ENCODE measurements at regions not wholly inside any gene's neighbourhood (a gene's known extent, or its start where the extent isn't known, plus 50 kb on each side); places are given as distances from the start of the nearest gene placed in this dataset.
"Not testable (repeated sequence)": the region's sequence is repeated elsewhere in the genome, so short reads cannot be mapped to it uniquely, and the experiment has no call there.

GRCh38 chr15:37416103-37416502 lies 315.8 kb upstream of the MEIS2 start:
- DNase-seq (ENCODE audit: low spot score): no peak

- DNase-seq (ENCODE audit: low spot score): peak; percentile 35
Measured at GRCh38 chr15:37425541-37425940, 325.2 kb upstream of the MEIS2 start.

GRCh38 chr15:37427393-37427792 lies 327.0 kb upstream of the MEIS2 start:
- not testable (repeated sequence) for DNase-seq (ENCODE audit: low spot score)

GRCh38 chr15:37446921-37447320 lies 346.6 kb upstream of the MEIS2 start:
- no peak for DNase-seq (ENCODE audit: low spot score)

GRCh38 chr15:37452498-37452897 lies 352.1 kb upstream of the MEIS2 start:
- no peak for DNase-seq (ENCODE audit: low spot score)

- no peak for DNase-seq (ENCODE audit: low spot score)
Measured at GRCh38 chr15:37480482-37480881, 380.1 kb upstream of the MEIS2 start.

- no peak for DNase-seq (ENCODE audit: low spot score)
Measured at GRCh38 chr15:37481126-37481525, 380.8 kb upstream of the MEIS2 start.

GRCh38 chr15:37483779-37484178 lies 383.4 kb upstream of the MEIS2 start:
- no peak for DNase-seq (ENCODE audit: low spot score)

- DNase-seq (ENCODE audit: low spot score): no peak
Measured at GRCh38 chr15:37485056-37485455, 384.7 kb upstream of the MEIS2 start.

GRCh38 chr15:37490707-37491106 lies 390.4 kb upstream of the MEIS2 start:
- DNase-seq (ENCODE audit: low spot score): no peak

GRCh38 chr15:37516621-37517020 lies 416.3 kb upstream of the MEIS2 start:
- no peak for DNase-seq (ENCODE audit: low spot score)

- no peak for DNase-seq (ENCODE audit: low spot score)
Measured at GRCh38 chr15:37517191-37517895, 417.0 kb upstream of the MEIS2 start.

- no peak for DNase-seq (ENCODE audit: low spot score)
Measured at GRCh38 chr15:37518436-37518835, 416.0 kb upstream of the TMCO5A start.

- DNase-seq (ENCODE audit: low spot score): no peak
Measured at GRCh38 chr15:37520026-37520425, 414.4 kb upstream of the TMCO5A start.

GRCh38 chr15:37520882-37521281 lies 413.6 kb upstream of the TMCO5A start:
- no peak for DNase-seq (ENCODE audit: low spot score)

GRCh38 chr15:37524601-37525000 lies 409.8 kb upstream of the TMCO5A start:
- no peak for DNase-seq (ENCODE audit: low spot score)

GRCh38 chr15:37528432-37528831 lies 406.0 kb upstream of the TMCO5A start:
- no peak for DNase-seq (ENCODE audit: low spot score)

GRCh38 chr15:37536967-37537605 lies 397.4 kb upstream of the TMCO5A start:
- peak; percentile 53 for DNase-seq (ENCODE audit: low spot score)

- DNase-seq (ENCODE audit: low spot score): no peak
Measured at GRCh38 chr15:37537802-37538201, 396.6 kb upstream of the TMCO5A start.

GRCh38 chr15:37548116-37548515 lies 386.3 kb upstream of the TMCO5A start:
- no peak for DNase-seq (ENCODE audit: low spot score)

- DNase-seq (ENCODE audit: low spot score): no peak
Measured at GRCh38 chr15:37550360-37551024, 383.9 kb upstream of the TMCO5A start.

- DNase-seq (ENCODE audit: low spot score): no peak
Measured at GRCh38 chr15:37572401-37572800, 362.0 kb upstream of the TMCO5A start.

- DNase-seq (ENCODE audit: low spot score): no peak
Measured at GRCh38 chr15:37574985-37575384, 359.5 kb upstream of the TMCO5A start.

Measured in RKO (cell line).